Pancreas (tissue), 10 donors: ENCODE measurements at regions not wholly inside any gene's neighbourhood (a gene's known extent, or its start where the extent isn't known, plus 50 kb on each side); places are given as distances from the start of the nearest gene placed in this dataset.
A peak's percentile ranks its signal among the peaks of the same experiment; 100 is the strongest.

Experiments
- ATAC-seq, 4 donors: fragments of 200-7000 bp; cut with Tn5 transposase; one replicate each; pipeline versions ENCODE4 v1.8.0 to v1.9.1; 2020; ENCODE audit warnings: mild to moderate bottlenecking in 4 of 4, moderate library complexity in 4 of 4
- DNase-seq, 6 donors: peaks; one replicate each; pipeline ENCODE4 v3.0.0-alpha.2; 2020
- FAIRE-seq: peaks from 2 replicates; lab custom pipeline; 2012; peaks lifted over from hg19 to GRCh38; lab: Jason Lieb, UNC
- H3K27ac ChIP-seq, 4 donors: fragments of 200-600 bp; sonication (generic); 1 replicate in 3 of 4; 2 replicates in 1 of 4; pipeline versions ENCODE4 v1.5.0 to v1.8.0; 2020
- H3K27me3 ChIP-seq, 4 donors: fragments of 200-600 bp; one replicate each; pipeline ENCODE4 v1.8.0; 2021
- H3K36me3 ChIP-seq, 3 donors: fragments of 200-600 bp; sonication (generic) in 1 of 3; one replicate each; pipeline versions ENCODE4 v1.5.0 to v1.8.0; 2020 to 2021
- H3K4me1 ChIP-seq, 3 donors: fragments of 200-600 bp; one replicate each; pipeline ENCODE4 v1.8.0; 2021
- H3K4me3 ChIP-seq, 4 donors: fragments of 200-600 bp; sonication (generic) in 2 of 4; one replicate each; pipeline versions ENCODE4 v1.5.0 to v1.8.0; 2020 to 2021
- H3K9me3 ChIP-seq, 4 donors: fragments of 200-600 bp; one replicate each; pipeline ENCODE4 v1.8.0; 2021
- WGBS, 2 donors: extraction: QIAGEN DNeasy Blood & Tissue Kit; methylation state at CpG; one replicate each; pipeline ENCODE4 v1.1.7; 2013; 5-methylcytosine and 5-hydroxymethylcytosine counted together
- intact Hi-C, 3 donors: fragments of 100-400 bp; cut with DNase I; formaldehyde crosslinking; loops; one replicate each; pipeline versions ENCODE4 v1.11.1 to v1.14.2; 2022
- TF ChIP-seq, protein P1 (sequence below), 4 donors: fragments of 200-600 bp; sonication (generic) in 3 of 4; IDR thresholded peaks; one replicate each; pipeline versions ENCODE4 v1.5.0 to v1.8.0; 2021; ENCODE audit warnings: antibody characterized with exemption in 4 of 4
- donor health status: healthy with polysubstance abuse.
- donor health status: DM: no; HTN: no; CAD: no; lungs with moderate emphysema.
- donor health status: DM: no; HTN: no; CAD: no.
- donor health status: control.
- donor health status: control.
- donor health status: Bipolar disorder and iron deficiency.
- donor health status: DM: yes; HTN: yes; CAD: no.
- donor health status: DM: no; HTN: no; CAD: no.
- donor health status: DM: no; HTN: no; CAD: no.
- donor health status: DM: yes; HTN: yes; CAD: no.

DNA sequence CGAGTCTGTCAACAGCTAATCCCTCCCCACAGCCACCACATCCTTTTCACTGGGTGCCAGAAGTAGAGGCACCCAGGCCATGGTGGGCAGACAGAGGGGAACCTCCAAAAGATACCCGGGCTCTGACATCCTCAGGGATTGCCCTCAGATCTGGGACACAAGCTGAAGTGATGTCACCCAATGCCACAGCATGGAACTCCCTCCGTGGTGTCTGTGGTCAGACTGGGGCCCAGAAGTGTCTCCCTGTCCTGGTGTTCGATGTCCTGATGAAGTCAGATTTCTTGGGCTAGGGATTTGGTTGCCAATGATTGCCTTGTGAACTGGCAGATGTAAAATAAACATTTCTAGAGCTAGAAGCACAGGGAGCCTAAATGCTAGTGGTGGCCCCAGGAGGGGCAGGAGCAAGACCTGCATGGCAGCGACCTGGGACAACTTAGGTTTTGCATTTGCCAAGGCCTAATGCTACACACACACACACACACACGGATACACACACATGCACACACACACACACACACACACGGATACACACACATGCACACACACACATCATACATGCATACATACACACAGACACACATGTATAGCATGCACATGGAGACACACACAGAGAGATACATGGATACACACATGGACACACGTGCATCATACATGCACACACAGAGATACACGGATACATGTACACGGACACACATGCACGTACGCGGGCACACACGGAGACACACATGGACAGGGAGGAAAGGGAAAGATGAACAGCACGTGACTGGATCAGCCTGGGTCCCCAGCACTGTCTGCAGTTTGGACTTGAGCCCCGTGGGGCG lies 221.0 kb downstream of the NFATC2 start:
- 63 to 66% methylated on average over 17 of the region's 17 CpGs for WGBS, 2 donors

DNA sequence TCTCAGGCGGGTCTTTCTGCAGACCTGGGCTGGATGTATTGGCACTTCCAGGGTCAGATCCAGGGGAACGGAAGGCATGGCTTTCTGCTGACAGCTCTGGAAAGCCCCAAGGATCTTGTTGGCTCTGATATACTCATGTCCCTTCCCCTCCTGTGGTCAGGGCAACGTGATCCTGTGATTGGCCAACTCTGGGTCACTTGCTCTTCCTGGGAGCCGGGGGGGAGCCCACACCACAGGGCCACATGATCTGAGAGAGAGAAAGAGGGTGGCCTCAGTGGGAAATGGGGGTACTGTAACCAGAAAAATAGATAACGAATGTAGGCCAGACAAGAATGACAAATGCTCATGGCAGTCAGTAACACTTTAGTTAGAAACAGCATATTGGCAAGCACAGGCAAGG lies 223.0 kb downstream of the NFATC2 start:
- intact Hi-C loops, result no loop called here
- Histone ChIP-seq H3K4me1 (no peaks in the 10 kb centered on the region), H3K9me3 (no peaks in the 10 kb centered on the region), H3K27me3 (no peaks in the 10 kb centered on the region), H3K4me3 (no peak overlapping the region), H3K27ac (no peak overlapping the region), H3K36me3 (no peaks in the 10 kb centered on the region)
- FAIRE-seq, result no peak
- TF ChIP-seq, protein P1, sequence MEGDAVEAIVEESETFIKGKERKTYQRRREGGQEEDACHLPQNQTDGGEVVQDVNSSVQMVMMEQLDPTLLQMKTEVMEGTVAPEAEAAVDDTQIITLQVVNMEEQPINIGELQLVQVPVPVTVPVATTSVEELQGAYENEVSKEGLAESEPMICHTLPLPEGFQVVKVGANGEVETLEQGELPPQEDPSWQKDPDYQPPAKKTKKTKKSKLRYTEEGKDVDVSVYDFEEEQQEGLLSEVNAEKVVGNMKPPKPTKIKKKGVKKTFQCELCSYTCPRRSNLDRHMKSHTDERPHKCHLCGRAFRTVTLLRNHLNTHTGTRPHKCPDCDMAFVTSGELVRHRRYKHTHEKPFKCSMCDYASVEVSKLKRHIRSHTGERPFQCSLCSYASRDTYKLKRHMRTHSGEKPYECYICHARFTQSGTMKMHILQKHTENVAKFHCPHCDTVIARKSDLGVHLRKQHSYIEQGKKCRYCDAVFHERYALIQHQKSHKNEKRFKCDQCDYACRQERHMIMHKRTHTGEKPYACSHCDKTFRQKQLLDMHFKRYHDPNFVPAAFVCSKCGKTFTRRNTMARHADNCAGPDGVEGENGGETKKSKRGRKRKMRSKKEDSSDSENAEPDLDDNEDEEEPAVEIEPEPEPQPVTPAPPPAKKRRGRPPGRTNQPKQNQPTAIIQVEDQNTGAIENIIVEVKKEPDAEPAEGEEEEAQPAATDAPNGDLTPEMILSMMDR (IDR thresholded peaks at IDR 0.05), result no peak
- DNase-seq, result no peak
- 62 to 64% methylated on average over 5 of the region's 5 CpGs for WGBS, 2 donors
- peak in 1 of 4 donors; percentile 53 for ATAC-seq

More for the DNA sequence above, 221.0 kb downstream of the NFATC2 start:
- no peak for ATAC-seq
- Histone ChIP-seq H3K27me3 (no peaks in the 10 kb centered on the region), H3K4me1 (no peaks in the 10 kb centered on the region), H3K27ac (no peak overlapping the region), H3K9me3 (no peaks in the 10 kb centered on the region), H3K4me3 (no peak overlapping the region), H3K36me3 (no peaks in the 10 kb centered on the region)
- TF ChIP-seq, protein P1 (IDR thresholded peaks at IDR 0.05), result no peak
- intact Hi-C loops, result no loop called here
- FAIRE-seq, result no peak
- no peak for DNase-seq

DNA sequence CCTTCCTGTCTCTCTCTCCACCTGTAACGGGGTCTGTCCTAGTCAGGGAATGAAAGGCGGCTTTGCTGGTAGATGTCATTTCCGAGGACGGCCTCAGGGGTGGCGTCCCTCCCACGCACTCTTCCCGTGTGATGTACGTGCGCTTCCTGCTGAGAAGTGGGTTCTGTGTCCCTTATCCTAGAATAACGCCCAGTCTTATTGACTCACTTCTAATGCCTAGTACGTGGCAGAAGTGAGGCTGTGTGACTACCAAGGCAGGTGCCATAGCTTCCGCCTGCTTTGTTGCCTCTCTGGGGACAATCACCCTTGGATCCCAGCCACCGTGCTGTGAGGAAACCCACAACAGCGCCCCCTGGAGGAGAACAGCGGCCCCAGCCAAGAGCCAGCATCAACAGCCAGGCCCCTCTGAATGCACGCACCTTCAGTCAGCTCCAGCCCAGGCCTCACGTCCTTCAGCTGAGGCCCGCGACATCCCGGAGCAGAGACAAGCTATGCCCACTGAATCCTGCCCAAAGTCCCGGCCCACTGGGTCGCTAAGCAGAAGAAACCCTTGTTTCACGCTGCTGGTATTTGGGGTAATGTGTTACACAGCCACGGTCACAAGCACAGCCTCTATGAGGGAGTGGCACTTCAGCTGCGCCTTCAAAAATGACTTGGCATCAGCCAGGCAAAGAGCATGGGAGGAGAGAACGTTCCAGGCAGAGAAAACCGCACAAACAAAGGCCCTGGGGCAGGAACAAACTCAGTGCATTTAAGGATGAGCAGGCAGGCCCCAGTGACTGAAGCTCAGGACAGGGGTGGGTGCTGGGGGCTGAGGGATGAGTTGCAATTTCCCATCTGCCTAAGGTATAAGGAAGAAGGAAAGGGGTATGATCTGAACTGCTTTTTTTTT lies 224.2 kb downstream of the NFATC2 start:
- Histone ChIP-seq H3K27ac (no peak overlapping the region), H3K27me3 (no peaks in the 10 kb centered on the region), H3K4me1 (no peaks in the 10 kb centered on the region), H3K36me3 (no peaks in the 10 kb centered on the region), H3K9me3 (no peaks in the 10 kb centered on the region), H3K4me3 (no peak overlapping the region)
- peak in 5 of 6 donors; percentile 19 to 78 (median 54) for DNase-seq
- FAIRE-seq, result no peak
- TF ChIP-seq, protein P1 (IDR thresholded peaks at IDR 0.05), result peak; percentile 26 to 41 (median 30)
- intact Hi-C loops, result no loop called here
- 57% methylated on average over 27 of the region's 27 CpGs for WGBS, 2 donors
- peak; percentile 21 to 59 (median 50) for ATAC-seq

DNA sequence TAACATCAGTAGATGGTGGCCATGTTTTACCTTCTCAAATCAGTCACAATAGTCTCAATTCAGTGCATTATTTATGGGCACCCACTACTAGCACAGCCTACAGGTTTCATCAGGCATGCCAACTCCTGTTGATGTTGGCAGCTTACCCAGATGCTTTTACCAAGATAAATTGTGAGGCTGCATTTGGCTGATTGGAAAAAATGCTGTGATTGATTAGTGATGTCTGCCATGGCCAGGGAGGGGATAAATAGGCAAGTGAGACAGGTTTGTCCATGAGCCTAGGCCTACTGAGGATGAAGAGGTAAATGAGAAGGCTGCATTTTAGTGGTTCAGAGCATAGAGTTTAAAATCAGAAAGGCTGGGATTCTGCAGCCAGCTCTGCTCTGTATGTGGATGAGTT lies 227.1 kb downstream of the NFATC2 start:
- H3K4me1 ChIP-seq, result no peaks in the 10 kb centered on the region
- H3K27me3 ChIP-seq, result no peaks in the 10 kb centered on the region
- H3K4me3 ChIP-seq, result no peak overlapping the region
- FAIRE-seq (no peak), DNase-seq (no peak), ATAC-seq (no peak)
- TF ChIP-seq, protein P1 (IDR thresholded peaks at IDR 0.05), result no peak
- H3K36me3 ChIP-seq, result no peaks in the 10 kb centered on the region
- H3K9me3 ChIP-seq, result no peaks in the 10 kb centered on the region
- H3K27ac ChIP-seq, result no peak overlapping the region
- intact Hi-C loops, result no loop called here
